ENCODE measurements at regions not wholly inside any gene's neighbourhood (a gene's known extent, or its start where the extent isn't known, plus 50 kb on each side); places are given as distances from the start of the nearest gene placed in this dataset.

DNA sequence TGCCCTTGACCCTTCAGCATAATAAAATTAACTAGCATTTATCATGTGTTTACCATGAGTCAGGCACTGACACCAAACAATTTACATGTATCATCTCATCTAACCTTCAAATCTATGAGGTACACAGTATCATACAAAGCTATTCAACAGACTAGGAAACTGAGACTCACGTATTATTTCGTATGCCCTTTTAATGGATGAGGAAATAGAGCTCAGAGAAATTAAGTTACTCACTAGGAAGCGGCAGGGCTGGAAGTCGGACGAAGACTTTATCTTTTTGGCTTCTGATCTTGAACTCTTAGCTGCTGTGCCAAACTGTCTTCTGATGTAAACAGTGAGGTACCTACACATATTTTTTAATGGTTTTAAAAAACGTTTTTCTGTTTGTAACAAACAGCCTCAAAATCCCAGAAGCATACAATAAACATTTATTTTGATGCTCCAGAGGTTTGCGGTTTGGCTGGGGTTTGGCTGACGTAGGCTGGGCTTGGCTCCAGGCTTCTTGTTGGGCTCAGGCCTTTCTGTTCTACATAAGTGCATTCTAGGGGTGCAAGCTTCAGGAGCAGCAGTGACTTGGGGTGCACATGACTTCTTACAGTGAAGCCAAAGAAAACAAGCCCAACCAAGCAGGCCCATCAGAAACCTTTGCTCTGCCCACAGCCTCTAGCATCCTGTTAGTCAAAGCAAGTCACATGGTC is 184.7 kb downstream of the TBX5 start:
- TF ChIP-seq YY1 (IDR thresholded peaks at IDR 0.05; ENCODE audit: insufficient read depth, insufficient read length) (no peak), ZNF274 (IDR thresholded peaks at IDR 0.05; ENCODE audit: low read depth, low read length) (no peak), SUZ12 (IDR thresholded peaks at IDR 0.05; ENCODE audit: extremely low read depth, insufficient read depth, insufficient read length) (no peak)
